WERI-Rb-1 (cell line): ENCODE measurements at regions not wholly inside any gene's neighbourhood (a gene's known extent, or its start where the extent isn't known, plus 50 kb on each side); places are given as distances from the start of the nearest gene placed in this dataset.
A peak's percentile ranks its signal among the peaks of the same experiment; 100 is the strongest.
"Not testable (repeated sequence)": the region's sequence is repeated elsewhere in the genome, so short reads cannot be mapped to it uniquely, and the experiment has no call there.

Experiments used
- DNase-seq: peaks from one replicate; pipeline ENCODE4 v3.0.0-alpha.2; 2020
- H3K27ac ChIP-seq: fragments of 250-450 bp; sonication (Bioruptor Pico); 2 replicates; pipeline ENCODE4 v1.5.1; 2020; ENCODE audit warnings: mild to moderate bottlenecking, moderate library complexity
- H3K27me3 ChIP-seq: fragments of 250-450 bp; sonication (Bioruptor Pico); 2 replicates; pipeline ENCODE4 v1.5.1; 2021; ENCODE audit warnings: mild to moderate bottlenecking, low read depth, moderate library complexity; ENCODE audit not compliant: insufficient read depth, severe bottlenecking
- H3K36me3 ChIP-seq: fragments of 250-450 bp; sonication (Bioruptor Pico); 2 replicates; pipeline ENCODE4 v1.5.1; 2020; ENCODE audit warnings: mild to moderate bottlenecking, moderate library complexity
- H3K4me3 ChIP-seq: 2 replicates; pipeline ENCODE4 v1.5.1; 2011; ENCODE audit warnings: low read depth, mild to moderate bottlenecking, control low read depth, low read length
- H3K9me3 ChIP-seq: fragments of 250-450 bp; sonication (Bioruptor Pico); 2 replicates; pipeline ENCODE4 v1.5.1; 2021; ENCODE audit warnings: mild to moderate bottlenecking, moderate library complexity; ENCODE audit not compliant: severe bottlenecking
- TF ChIP-seq, protein P1 (sequence below): IDR thresholded peaks from 2 replicates; pipeline ENCODE4 v1.5.1; 2011; ENCODE audit warnings: low read depth, mild to moderate bottlenecking, control low read depth, inconsistent platforms, low read length

- TF ChIP-seq, protein P1, sequence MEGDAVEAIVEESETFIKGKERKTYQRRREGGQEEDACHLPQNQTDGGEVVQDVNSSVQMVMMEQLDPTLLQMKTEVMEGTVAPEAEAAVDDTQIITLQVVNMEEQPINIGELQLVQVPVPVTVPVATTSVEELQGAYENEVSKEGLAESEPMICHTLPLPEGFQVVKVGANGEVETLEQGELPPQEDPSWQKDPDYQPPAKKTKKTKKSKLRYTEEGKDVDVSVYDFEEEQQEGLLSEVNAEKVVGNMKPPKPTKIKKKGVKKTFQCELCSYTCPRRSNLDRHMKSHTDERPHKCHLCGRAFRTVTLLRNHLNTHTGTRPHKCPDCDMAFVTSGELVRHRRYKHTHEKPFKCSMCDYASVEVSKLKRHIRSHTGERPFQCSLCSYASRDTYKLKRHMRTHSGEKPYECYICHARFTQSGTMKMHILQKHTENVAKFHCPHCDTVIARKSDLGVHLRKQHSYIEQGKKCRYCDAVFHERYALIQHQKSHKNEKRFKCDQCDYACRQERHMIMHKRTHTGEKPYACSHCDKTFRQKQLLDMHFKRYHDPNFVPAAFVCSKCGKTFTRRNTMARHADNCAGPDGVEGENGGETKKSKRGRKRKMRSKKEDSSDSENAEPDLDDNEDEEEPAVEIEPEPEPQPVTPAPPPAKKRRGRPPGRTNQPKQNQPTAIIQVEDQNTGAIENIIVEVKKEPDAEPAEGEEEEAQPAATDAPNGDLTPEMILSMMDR, result no peak
- Histone ChIP-seq H3K27ac (no peak overlapping the region), H3K4me3 (no peak overlapping the region), H3K27me3 (no peaks in the 10 kb centered on the region), H3K9me3 (no peaks in the 10 kb centered on the region), H3K36me3 (no peaks in the 10 kb centered on the region)
- DNase-seq, result no peak
Measured at GRCh38 chr2:52034706-52035105, 1002.8 kb upstream of the NRXN1 start.

DNA sequence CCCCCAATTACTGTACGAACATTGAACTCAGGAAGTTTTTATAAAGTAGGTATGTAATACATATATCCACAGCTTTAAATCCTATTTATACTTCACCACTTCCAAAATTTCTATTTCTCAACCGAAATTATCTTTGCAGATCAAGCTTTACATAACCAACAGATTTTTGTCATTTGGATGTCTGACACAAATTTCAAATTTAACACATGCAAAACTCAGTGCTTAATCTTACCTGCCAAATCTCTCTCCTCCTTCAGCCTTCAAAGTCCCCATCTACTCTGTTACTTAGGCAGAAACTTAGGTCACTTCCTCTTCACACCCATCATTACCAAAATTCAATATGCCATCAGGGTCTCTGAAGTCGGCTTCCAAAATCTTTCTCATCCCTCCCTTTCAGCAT lies 990.1 kb upstream of the NRXN1 start:
- no peaks in the 10 kb centered on the region for H3K27me3 ChIP-seq
- H3K27ac ChIP-seq, result no peak overlapping the region
- TF ChIP-seq, protein P1, result no peak
- H3K4me3 ChIP-seq, result no peak overlapping the region
- DNase-seq, result no peak
- H3K9me3 ChIP-seq, result peaks cover 3% of the 10 kb centered on the region
- H3K36me3 ChIP-seq, result no peaks in the 10 kb centered on the region

- Histone ChIP-seq H3K4me3 (no peak overlapping the region), H3K9me3 (peaks cover 3% of the 10 kb centered on the region), H3K27me3 (no peaks in the 10 kb centered on the region), H3K27ac (no peak overlapping the region), H3K36me3 (no peaks in the 10 kb centered on the region)
- TF ChIP-seq, protein P1, result no peak
- DNase-seq, result peak; percentile 48
Measured at GRCh38 chr2:52017646-52018235, 985.8 kb upstream of the NRXN1 start.

DNA sequence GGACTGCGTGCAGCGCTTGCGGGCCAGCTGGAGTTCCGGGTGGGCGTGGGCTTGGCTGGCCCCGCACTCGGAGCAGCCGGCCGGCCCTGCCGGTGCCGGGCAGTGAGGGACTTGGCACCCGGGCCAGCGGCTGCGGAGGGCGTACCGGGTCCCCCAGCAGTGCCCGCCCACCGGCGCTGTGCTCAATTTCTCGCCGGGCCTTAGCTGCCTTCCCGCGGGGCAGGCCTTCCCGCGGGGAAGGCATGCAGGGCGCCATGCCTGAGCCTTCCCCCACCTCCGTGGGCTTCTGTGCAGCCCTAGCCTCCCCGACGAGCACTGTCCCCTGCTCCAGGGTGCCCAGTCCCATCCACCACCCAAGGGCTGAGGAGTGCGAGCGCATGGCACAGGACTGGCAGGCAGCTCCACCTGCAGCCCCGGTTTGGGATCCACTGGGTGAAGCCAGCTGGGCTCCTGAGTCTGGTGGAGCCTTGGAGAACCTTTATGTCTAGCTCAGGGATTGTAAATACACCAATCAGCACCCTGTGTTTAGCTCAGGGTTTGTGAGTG lies 975.0 kb upstream of the NRXN1 start:
- not testable (repeated sequence) for H3K9me3 ChIP-seq, DNase-seq, H3K27ac ChIP-seq

DNA sequence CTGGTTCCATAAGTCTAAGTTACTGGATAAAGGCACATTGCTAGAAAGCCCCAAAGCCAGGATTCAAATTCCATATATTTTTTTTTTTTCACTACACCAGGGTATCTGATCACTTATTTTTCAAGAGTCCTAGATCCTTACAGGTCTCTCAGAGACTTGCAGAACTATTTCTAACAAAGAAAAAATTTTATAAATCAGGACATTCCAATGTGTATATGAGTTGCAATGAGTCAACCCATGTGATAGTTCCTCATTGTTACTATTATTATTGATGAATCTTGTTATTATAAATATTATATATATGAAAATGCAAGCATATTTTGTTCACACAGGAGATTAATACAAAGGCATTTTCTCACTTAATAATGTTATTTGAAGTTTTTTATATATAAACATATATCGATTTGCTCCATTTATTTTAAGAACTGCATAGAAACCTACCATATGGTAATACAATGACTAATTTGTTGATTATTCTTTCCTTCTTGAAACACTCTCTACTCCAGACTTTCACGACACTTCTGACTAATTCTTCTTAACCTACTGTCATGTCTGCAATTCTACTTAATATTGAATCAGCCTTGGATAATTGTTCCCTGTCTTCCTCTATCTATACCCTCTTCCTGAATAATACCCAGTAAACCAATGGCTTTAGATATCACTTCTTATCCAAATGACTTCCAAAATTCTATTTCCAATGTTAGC lies 968.4 kb upstream of the NRXN1 start:
- H3K4me3 ChIP-seq, result no peak overlapping the region
- H3K9me3 ChIP-seq, result no peaks in the 10 kb centered on the region
- H3K36me3 ChIP-seq, result no peaks in the 10 kb centered on the region
- H3K27ac ChIP-seq, result no peak overlapping the region
- DNase-seq, result no peak
- TF ChIP-seq, protein P1, result no peak
- no peaks in the 10 kb centered on the region for H3K27me3 ChIP-seq

More for the DNA sequence above, 975.0 kb upstream of the NRXN1 start:
- H3K4me3 ChIP-seq, H3K36me3 ChIP-seq, H3K27me3 ChIP-seq: not testable (repeated sequence)

GRCh38 chr2:51998890-51999289 lies 967.0 kb upstream of the NRXN1 start:
- Histone ChIP-seq H3K4me3 (no peak overlapping the region), H3K27me3 (no peaks in the 10 kb centered on the region), H3K27ac (no peak overlapping the region), H3K36me3 (no peaks in the 10 kb centered on the region), H3K9me3 (no peaks in the 10 kb centered on the region)
- no peak for DNase-seq
- TF ChIP-seq, protein P1, result no peak
